ENCODE measurements at regions not wholly inside any gene's neighbourhood (a gene's known extent, or its start where the extent isn't known, plus 50 kb on each side); places are given as distances from the start of the nearest gene placed in this dataset.
"Not testable (repeated sequence)": the region's sequence is repeated elsewhere in the genome, so short reads cannot be mapped to it uniquely, and the experiment has no call there.

DNA sequence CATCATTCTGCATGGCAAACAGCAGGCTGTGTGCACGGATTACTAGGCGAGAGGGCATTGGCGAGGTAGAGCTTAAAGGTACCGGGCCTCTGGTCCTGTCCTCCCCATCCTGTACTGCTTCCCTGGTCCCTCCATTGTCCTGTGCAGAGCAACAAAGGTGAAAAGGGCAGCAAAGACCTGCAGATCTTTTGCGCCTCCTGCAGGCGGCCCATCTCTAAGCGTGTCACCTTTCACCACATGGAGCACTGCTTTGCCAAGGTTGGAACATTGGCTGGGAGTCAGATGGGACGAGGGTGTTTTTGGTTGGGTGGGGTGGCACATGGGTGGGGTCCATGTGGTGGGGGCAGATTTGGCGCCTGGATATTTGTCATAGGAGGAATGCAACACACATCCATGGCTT is 64.7 kb upstream of the UXT start:
- Histone ChIP-seq H3K9me3 (replicated peaks) (no peaks in the 10 kb centered on the region), H3K27me3 (ENCODE audit: low read depth) (no peaks in the 10 kb centered on the region), H3K4me1 (no peaks in the 10 kb centered on the region), H3K27ac (replicated peaks) (no peak overlapping the region), H3K36me3 (no peaks in the 10 kb centered on the region), H3K4me3 (no peak overlapping the region)
- TF ChIP-seq, protein P1, sequence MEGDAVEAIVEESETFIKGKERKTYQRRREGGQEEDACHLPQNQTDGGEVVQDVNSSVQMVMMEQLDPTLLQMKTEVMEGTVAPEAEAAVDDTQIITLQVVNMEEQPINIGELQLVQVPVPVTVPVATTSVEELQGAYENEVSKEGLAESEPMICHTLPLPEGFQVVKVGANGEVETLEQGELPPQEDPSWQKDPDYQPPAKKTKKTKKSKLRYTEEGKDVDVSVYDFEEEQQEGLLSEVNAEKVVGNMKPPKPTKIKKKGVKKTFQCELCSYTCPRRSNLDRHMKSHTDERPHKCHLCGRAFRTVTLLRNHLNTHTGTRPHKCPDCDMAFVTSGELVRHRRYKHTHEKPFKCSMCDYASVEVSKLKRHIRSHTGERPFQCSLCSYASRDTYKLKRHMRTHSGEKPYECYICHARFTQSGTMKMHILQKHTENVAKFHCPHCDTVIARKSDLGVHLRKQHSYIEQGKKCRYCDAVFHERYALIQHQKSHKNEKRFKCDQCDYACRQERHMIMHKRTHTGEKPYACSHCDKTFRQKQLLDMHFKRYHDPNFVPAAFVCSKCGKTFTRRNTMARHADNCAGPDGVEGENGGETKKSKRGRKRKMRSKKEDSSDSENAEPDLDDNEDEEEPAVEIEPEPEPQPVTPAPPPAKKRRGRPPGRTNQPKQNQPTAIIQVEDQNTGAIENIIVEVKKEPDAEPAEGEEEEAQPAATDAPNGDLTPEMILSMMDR (IDR thresholded peaks at IDR 0.05; ENCODE audit: borderline replicate concordance) = no peak
- no peak for DNase-seq
- intact Hi-C loops (cut with micrococcal nuclease) = no loop called here

DNA sequence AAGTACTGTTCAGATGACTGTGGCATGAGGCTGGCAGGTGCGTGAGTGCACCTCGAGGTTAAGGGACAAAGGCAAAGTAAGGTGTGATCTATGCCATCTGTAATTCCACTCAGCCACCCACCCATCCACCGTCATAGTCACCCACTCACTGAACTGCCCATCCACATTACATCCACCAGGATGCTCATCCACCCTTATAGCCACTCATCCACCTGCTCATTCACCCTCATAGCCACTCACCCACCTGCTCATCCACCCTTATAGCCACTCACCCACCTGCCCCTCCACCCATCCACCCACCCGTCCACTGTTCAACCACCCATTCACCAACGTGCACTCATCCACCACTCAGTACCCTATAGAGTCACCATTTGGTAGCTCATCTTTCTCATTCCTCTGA is 64.1 kb upstream of the UXT start:
- intact Hi-C loops (cut with micrococcal nuclease) = no loop called here
- DNase-seq = no peak
- Histone ChIP-seq H3K27ac (replicated peaks) (no peak overlapping the region), H3K36me3 (no peaks in the 10 kb centered on the region), H3K4me1 (no peaks in the 10 kb centered on the region), H3K9me3 (replicated peaks) (no peaks in the 10 kb centered on the region), H3K4me3 (no peak overlapping the region), H3K27me3 (ENCODE audit: low read depth) (no peaks in the 10 kb centered on the region)
- TF ChIP-seq, protein P1 (IDR thresholded peaks at IDR 0.05; ENCODE audit: borderline replicate concordance) = no peak

GRCh38 chrX:47722260-47722659 is 63.3 kb upstream of the UXT start:
- intact Hi-C loops (cut with micrococcal nuclease) = no loop called here
- TF ChIP-seq, protein P1 (IDR thresholded peaks at IDR 0.05; ENCODE audit: borderline replicate concordance) = no peak
- H3K4me1 ChIP-seq = no peaks in the 10 kb centered on the region
- no peak overlapping the region for H3K4me3 ChIP-seq
- H3K27me3 ChIP-seq (ENCODE audit: low read depth) = no peaks in the 10 kb centered on the region
- H3K36me3 ChIP-seq = no peaks in the 10 kb centered on the region
- DNase-seq = no peak
- no peak overlapping the region for H3K27ac ChIP-seq (replicated peaks)
- no peaks in the 10 kb centered on the region for H3K9me3 ChIP-seq (replicated peaks)

DNA sequence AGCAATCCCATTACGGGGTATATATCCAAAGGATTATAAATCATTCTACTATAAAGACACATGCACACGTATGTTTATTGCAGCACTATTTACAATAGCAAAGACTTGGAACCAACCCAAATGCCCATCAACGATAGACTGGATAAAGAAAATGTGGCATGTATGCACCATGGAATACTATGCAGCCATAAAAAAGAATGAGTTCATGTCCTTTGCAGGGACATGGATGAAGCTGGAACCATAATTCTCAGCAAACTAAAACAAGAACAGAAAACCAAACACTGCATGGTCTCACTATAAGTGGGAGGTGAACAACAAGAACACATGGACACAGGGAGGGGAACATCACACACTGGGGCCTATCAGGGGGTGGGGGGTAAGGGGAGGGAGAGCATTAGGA is 56.1 kb upstream of the UXT start:
- H3K4me1 ChIP-seq; H3K27me3 ChIP-seq (ENCODE audit: low read depth); H3K36me3 ChIP-seq; intact Hi-C loops (cut with micrococcal nuclease); H3K27ac ChIP-seq (replicated peaks); DNase-seq; H3K4me3 ChIP-seq; H3K9me3 ChIP-seq (replicated peaks): not testable (repeated sequence)

DNA sequence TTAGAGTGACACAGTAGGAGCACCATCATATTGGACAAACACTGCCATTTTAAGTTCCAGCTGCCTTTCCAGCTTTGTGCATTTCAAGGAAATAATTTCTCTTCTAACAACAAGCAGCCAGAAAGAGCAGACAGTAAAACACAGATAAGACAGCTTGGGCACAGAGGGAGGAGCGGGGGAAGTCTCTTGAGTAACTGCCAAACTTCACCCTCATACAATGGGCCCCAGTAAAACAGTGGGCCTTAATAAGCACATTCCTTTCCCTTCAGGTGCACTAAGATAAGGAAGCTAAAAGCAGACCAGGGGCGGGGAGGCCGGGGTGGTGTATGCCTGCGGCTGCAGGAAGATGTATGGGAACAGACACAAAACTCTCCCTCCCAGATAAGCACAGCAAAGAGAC is 53.7 kb upstream of the UXT start:
- H3K27ac ChIP-seq (replicated peaks); H3K36me3 ChIP-seq; H3K4me1 ChIP-seq; intact Hi-C loops (cut with micrococcal nuclease); H3K4me3 ChIP-seq; DNase-seq; H3K9me3 ChIP-seq (replicated peaks); H3K27me3 ChIP-seq (ENCODE audit: low read depth): not testable (repeated sequence)

- DNase-seq = no peak
These were observed 51.3 kb upstream of the UXT start for GRCh38 chrX:47710252-47710651.

More at GRCh38 chrX:47710252-47710651, 51.3 kb upstream of the UXT start:
- Histone ChIP-seq H3K4me3 (no peak overlapping the region), H3K4me1 (no peaks in the 10 kb centered on the region), H3K9me3 (replicated peaks) (no peaks in the 10 kb centered on the region), H3K27me3 (ENCODE audit: low read depth) (no peaks in the 10 kb centered on the region), H3K36me3 (no peaks in the 10 kb centered on the region), H3K27ac (replicated peaks) (no peak overlapping the region)
- intact Hi-C loops (cut with micrococcal nuclease) = no loop called here
- TF ChIP-seq, protein P1 (IDR thresholded peaks at IDR 0.05; ENCODE audit: borderline replicate concordance) = no peak
